ENCODE measurements at regions not wholly inside any gene's neighbourhood (a gene's known extent, or its start where the extent isn't known, plus 50 kb on each side); places are given as distances from the start of the nearest gene placed in this dataset.
"Not testable (repeated sequence)": the region's sequence is repeated elsewhere in the genome, so short reads cannot be mapped to it uniquely, and the experiment has no call there.

DNA sequence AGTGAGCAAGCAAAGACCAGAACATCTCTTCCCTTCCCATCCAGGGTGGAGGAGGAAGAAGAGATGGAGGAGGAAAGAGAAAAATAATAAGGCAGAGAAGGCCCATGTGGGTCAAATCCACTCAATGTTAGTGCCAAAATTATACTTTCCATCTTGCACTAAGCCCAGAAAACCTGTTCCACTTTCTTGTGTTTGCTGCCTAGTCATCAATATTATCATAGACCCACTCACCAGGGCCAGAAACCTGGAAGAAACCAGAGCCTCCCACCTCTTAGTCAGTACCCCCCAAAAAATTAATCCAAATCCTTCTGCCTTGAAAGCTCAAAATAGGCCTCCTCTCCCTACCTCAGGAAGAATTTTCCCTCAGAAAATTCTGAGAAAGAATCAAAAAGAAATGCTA is 171.1 kb downstream of the SOD2 start:
- Histone ChIP-seq H3K27me3 (ENCODE audit: control insufficient read depth in 2 of 2, insufficient read depth in 2 of 2, low read length in 2 of 2) (no peaks in the 10 kb centered on the region), H3K9me3 (replicated peaks in 1 of 2; ENCODE audit: control insufficient read depth in 1 of 2, insufficient read depth in 1 of 2, low read length in 2 of 2) (peaks cover 3 to 7% of the 10 kb centered on the region in 2 donors), H4K20me1 (ENCODE audit: insufficient read depth, low read length) (no peaks in the 10 kb centered on the region), H3K36me3 (replicated peaks in 1 of 2; ENCODE audit: control insufficient read depth in 1 of 2, insufficient read depth in 2 of 2, low read length in 2 of 2) (no peaks in the 10 kb centered on the region), H3K4me3 (replicated peaks in 1 of 3; ENCODE audit: low read depth in 2 of 3, low read length in 3 of 3) (no peak overlapping the region), H3K9ac (ENCODE audit: insufficient read depth, low read length, poor library complexity, severe bottlenecking) (no peak overlapping the region), H3K4me2 (replicated peaks; ENCODE audit: extremely low read depth, low read length, poor library complexity, severe bottlenecking) (no peak overlapping the region), H3K4me1 (ENCODE audit: control insufficient read depth in 1 of 2, insufficient read depth in 2 of 2, low read length in 2 of 2) (no peaks in the 10 kb centered on the region), H2AFZ (ENCODE audit: insufficient read depth, low read depth, low read length, poor library complexity, severe bottlenecking) (no peak overlapping the region), H3K79me2 (ENCODE audit: insufficient read depth, low read length) (no peaks in the 10 kb centered on the region), H3K27ac (ENCODE audit: low read depth in 1 of 2, low read length in 2 of 2) (no peak overlapping the region)
- TF ChIP-seq, protein P1, sequence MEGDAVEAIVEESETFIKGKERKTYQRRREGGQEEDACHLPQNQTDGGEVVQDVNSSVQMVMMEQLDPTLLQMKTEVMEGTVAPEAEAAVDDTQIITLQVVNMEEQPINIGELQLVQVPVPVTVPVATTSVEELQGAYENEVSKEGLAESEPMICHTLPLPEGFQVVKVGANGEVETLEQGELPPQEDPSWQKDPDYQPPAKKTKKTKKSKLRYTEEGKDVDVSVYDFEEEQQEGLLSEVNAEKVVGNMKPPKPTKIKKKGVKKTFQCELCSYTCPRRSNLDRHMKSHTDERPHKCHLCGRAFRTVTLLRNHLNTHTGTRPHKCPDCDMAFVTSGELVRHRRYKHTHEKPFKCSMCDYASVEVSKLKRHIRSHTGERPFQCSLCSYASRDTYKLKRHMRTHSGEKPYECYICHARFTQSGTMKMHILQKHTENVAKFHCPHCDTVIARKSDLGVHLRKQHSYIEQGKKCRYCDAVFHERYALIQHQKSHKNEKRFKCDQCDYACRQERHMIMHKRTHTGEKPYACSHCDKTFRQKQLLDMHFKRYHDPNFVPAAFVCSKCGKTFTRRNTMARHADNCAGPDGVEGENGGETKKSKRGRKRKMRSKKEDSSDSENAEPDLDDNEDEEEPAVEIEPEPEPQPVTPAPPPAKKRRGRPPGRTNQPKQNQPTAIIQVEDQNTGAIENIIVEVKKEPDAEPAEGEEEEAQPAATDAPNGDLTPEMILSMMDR (IDR thresholded peaks at IDR 0.05): no peak
- peaks cover 2 to 9% (median 6%) of the 10 kb centered on the region in 3 donors for H3K27me3 Mint-ChIP-seq (ENCODE audit: low read depth in 3 of 3)
- H3K4me1 Mint-ChIP-seq: peaks cover 8% of the 10 kb centered on the region
- no peak overlapping the region for H3K27ac Mint-ChIP-seq
- no peak overlapping the region for H3K4me3 Mint-ChIP-seq
- H3K9me3 Mint-ChIP-seq: peaks cover 0 to 6% (median 3%) of the 10 kb centered on the region in 7 donors
- intact Hi-C loops (cut with micrococcal nuclease): no loop called here
- no peaks in the 10 kb centered on the region for H3K36me3 Mint-ChIP-seq
- DNase-seq: no peak

DNA sequence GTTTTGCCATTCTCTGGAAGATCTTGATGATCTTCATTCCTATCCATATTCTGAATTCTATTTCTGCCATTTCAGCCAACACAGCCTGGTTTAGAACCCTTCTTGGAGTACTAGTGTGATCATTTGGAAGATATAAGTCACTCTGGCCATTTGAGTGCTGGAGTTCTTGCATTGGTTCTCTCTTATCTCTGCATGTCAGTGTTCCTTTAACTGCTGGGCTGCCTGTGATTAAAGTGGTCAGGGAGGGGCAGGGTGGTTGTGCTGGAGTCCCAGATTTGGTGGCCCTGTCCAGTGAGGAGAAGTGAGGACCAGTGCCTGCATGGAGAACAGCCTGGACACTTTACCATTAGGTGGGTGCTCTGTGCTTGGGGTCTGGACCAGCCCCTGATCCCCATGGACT is 173.0 kb downstream of the SOD2 start:
- no peak overlapping the region for H3K27ac Mint-ChIP-seq
- H3K4me1 Mint-ChIP-seq: no peaks in the 10 kb centered on the region
- TF ChIP-seq, protein P1 (IDR thresholded peaks at IDR 0.05): no peak
- H3K4me3 Mint-ChIP-seq: no peak overlapping the region
- no peaks in the 10 kb centered on the region for H3K36me3 Mint-ChIP-seq
- intact Hi-C loops (cut with micrococcal nuclease): no loop called here
- peaks cover 0 to 9% (median 4%) of the 10 kb centered on the region in 3 donors for H3K27me3 Mint-ChIP-seq (ENCODE audit: low read depth in 3 of 3)
- no peak for DNase-seq
- Histone ChIP-seq H2AFZ (ENCODE audit: insufficient read depth, low read depth, low read length, poor library complexity, severe bottlenecking) (no peak overlapping the region), H3K9ac (ENCODE audit: insufficient read depth, low read length, poor library complexity, severe bottlenecking) (no peak overlapping the region), H3K4me3 (replicated peaks in 1 of 3; ENCODE audit: low read depth in 2 of 3, low read length in 3 of 3) (no peak overlapping the region), H4K20me1 (ENCODE audit: insufficient read depth, low read length) (no peaks in the 10 kb centered on the region), H3K4me1 (ENCODE audit: control insufficient read depth in 1 of 2, insufficient read depth in 2 of 2, low read length in 2 of 2) (no peaks in the 10 kb centered on the region), H3K27me3 (ENCODE audit: control insufficient read depth in 2 of 2, insufficient read depth in 2 of 2, low read length in 2 of 2) (no peaks in the 10 kb centered on the region), H3K4me2 (replicated peaks; ENCODE audit: extremely low read depth, low read length, poor library complexity, severe bottlenecking) (no peak overlapping the region), H3K79me2 (ENCODE audit: insufficient read depth, low read length) (no peaks in the 10 kb centered on the region), H3K9me3 (replicated peaks in 1 of 2; ENCODE audit: control insufficient read depth in 1 of 2, insufficient read depth in 1 of 2, low read length in 2 of 2) (peaks cover 3 to 7% of the 10 kb centered on the region in 2 donors), H3K27ac (ENCODE audit: low read depth in 1 of 2, low read length in 2 of 2) (no peak overlapping the region), H3K36me3 (replicated peaks in 1 of 2; ENCODE audit: control insufficient read depth in 1 of 2, insufficient read depth in 2 of 2, low read length in 2 of 2) (no peaks in the 10 kb centered on the region)
- peaks cover 0 to 8% (median 5%) of the 10 kb centered on the region in 7 donors for H3K9me3 Mint-ChIP-seq

DNA sequence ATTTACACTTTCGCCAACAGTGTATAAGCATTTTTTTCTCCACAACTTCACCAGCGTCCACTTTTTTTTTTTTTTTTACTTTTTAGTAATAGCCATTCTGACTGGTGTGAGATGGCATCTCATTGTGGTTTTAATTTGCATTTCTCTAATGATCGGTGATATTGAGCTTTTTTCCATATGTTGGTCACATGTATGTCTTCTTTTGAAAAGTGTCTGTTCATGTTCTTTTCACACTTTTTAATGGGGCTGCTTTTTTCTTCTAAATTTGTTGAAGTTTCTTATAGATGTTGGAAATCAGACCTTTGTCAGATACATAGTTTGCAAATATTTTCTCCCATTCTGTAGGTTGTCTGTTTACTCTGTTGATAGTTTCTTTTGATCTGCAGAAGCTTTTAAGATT is 177.2 kb downstream of the SOD2 start:
- H2AFZ ChIP-seq (ENCODE audit: insufficient read depth, low read depth, low read length, poor library complexity, severe bottlenecking); H3K4me1 Mint-ChIP-seq; H3K4me1 ChIP-seq (ENCODE audit: control insufficient read depth in 1 of 2, insufficient read depth in 2 of 2, low read length in 2 of 2); H3K4me3 Mint-ChIP-seq; H3K79me2 ChIP-seq (ENCODE audit: insufficient read depth, low read length); H3K36me3 ChIP-seq (replicated peaks in 1 of 2; ENCODE audit: control insufficient read depth in 1 of 2, insufficient read depth in 2 of 2, low read length in 2 of 2); intact Hi-C loops (cut with micrococcal nuclease); H3K4me2 ChIP-seq (replicated peaks; ENCODE audit: extremely low read depth, low read length, poor library complexity, severe bottlenecking); H3K9me3 ChIP-seq (replicated peaks in 1 of 2; ENCODE audit: control insufficient read depth in 1 of 2, insufficient read depth in 1 of 2, low read length in 2 of 2); H3K36me3 Mint-ChIP-seq; H3K27me3 ChIP-seq (ENCODE audit: control insufficient read depth in 2 of 2, insufficient read depth in 2 of 2, low read length in 2 of 2); H3K9me3 Mint-ChIP-seq; H3K4me3 ChIP-seq (replicated peaks in 1 of 3; ENCODE audit: low read depth in 2 of 3, low read length in 3 of 3); DNase-seq; H3K9ac ChIP-seq (ENCODE audit: insufficient read depth, low read length, poor library complexity, severe bottlenecking); H4K20me1 ChIP-seq (ENCODE audit: insufficient read depth, low read length); H3K27ac ChIP-seq (ENCODE audit: low read depth in 1 of 2, low read length in 2 of 2); H3K27me3 Mint-ChIP-seq (ENCODE audit: low read depth in 3 of 3); H3K27ac Mint-ChIP-seq: not testable (repeated sequence)
- WGBS (ENCODE audit: insufficient coverage): no CpG with 5 or more reads among the region's 3 CpGs

All from CD14-positive monocyte (primary cell).